AG04450 (cell line): ENCODE measurements at regions not wholly inside any gene's neighbourhood (a gene's known extent, or its start where the extent isn't known, plus 50 kb on each side); places are given as distances from the start of the nearest gene placed in this dataset.

Experiments used
- CTCF ChIA-PET: fragments of 300-600, 350-600 bp; formaldehyde crosslinking; extraction: SDS; loops from one replicate; lab custom pipeline; 2022; ENCODE audit warnings: antibody characterized with exemption, inconsistent platforms; lab: Charles Lee
- POLR2A ChIA-PET: fragments of 350-600 bp; formaldehyde crosslinking; extraction: SDS; loops from one replicate; lab custom pipeline; 2021; ENCODE audit warnings: antibody characterized with exemption, inconsistent platforms; lab: Yijun Ruan, JAX
- DNase-seq: peaks from one replicate; pipeline ENCODE4 v3.0.0-alpha.2; 2011; ENCODE audit warnings: low read depth, low spot score
- H3K27ac ChIP-seq: one replicate; pipeline ENCODE4 v1.5.1; 2012; ENCODE audit warnings: low read depth, low read length, control low read depth
- H3K27me3 ChIP-seq: one replicate; pipeline ENCODE4 v1.6.0; 2012; ENCODE audit warnings: low read length; ENCODE audit not compliant: control insufficient read depth, insufficient read depth
- H3K4me3 ChIP-seq: 2 replicates; pipeline ENCODE4 v1.5.1; 2011; ENCODE audit warnings: mild to moderate bottlenecking, low read depth, low read length, control low read depth
- H3K9me3 ChIP-seq: 2 replicates; pipeline ENCODE4 v1.5.1; 2012; ENCODE audit warnings: low read length; ENCODE audit not compliant: control insufficient read depth, insufficient read depth
- TF ChIP-seq, protein P1 (sequence below): IDR thresholded peaks from 2 replicates; pipeline ENCODE4 v1.5.1; 2011; ENCODE audit warnings: low read depth, low read length, control low read depth, inconsistent platforms

DNA sequence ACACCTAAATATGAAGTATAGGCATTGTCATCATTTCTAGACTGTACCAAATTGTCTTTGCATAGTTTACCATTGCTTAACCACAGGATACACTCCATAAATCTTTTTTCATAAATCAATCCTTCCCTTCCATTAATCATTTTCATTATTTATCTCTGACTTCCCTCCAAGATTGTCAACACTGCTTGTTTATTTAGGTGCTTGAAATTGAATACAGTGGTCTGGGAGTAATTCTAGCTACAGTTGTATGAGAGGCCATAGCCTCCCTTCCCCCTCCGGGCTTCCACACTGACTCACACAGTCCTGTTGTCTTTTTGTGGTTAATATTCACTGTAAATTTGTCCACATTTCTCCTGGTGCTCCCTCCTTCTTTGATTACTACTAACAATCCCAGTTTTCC lies 114.2 kb upstream of the ARID2 start:
- Histone ChIP-seq H3K4me3 (no peak overlapping the region), H3K9me3 (no peaks in the 10 kb centered on the region), H3K27me3 (no peaks in the 10 kb centered on the region), H3K27ac (no peak overlapping the region)
- DNase-seq: peak; percentile 27
- CTCF ChIA-PET: no interaction called here
- TF ChIP-seq, protein P1, sequence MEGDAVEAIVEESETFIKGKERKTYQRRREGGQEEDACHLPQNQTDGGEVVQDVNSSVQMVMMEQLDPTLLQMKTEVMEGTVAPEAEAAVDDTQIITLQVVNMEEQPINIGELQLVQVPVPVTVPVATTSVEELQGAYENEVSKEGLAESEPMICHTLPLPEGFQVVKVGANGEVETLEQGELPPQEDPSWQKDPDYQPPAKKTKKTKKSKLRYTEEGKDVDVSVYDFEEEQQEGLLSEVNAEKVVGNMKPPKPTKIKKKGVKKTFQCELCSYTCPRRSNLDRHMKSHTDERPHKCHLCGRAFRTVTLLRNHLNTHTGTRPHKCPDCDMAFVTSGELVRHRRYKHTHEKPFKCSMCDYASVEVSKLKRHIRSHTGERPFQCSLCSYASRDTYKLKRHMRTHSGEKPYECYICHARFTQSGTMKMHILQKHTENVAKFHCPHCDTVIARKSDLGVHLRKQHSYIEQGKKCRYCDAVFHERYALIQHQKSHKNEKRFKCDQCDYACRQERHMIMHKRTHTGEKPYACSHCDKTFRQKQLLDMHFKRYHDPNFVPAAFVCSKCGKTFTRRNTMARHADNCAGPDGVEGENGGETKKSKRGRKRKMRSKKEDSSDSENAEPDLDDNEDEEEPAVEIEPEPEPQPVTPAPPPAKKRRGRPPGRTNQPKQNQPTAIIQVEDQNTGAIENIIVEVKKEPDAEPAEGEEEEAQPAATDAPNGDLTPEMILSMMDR: no peak
- POLR2A ChIA-PET: no interaction called here

DNA sequence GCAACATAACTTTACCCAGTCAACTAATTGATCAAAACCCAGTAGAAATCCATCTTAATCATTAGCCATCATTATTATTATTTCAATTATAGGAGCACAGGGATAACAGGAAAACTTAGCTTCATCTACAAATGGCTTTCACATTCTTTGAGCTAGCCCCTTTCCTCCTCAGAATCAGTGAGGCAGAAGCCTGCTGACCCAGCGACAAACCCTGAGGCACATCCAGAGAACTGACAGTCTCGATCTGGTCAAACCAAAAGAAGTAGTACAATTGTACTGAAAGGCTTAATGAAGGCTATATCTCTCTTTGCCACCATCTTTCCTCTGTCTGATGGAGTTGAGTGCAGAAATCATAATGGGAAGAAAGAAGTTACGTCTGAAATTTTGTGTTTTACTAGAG lies 109.8 kb upstream of the ARID2 start:
- POLR2A ChIA-PET: no interaction called here
- TF ChIP-seq, protein P1: no peak
- Histone ChIP-seq H3K27me3 (peaks cover 5% of the 10 kb centered on the region), H3K27ac (no peak overlapping the region), H3K9me3 (no peaks in the 10 kb centered on the region), H3K4me3 (no peak overlapping the region)
- CTCF ChIA-PET: interaction anchor here (1.4 kb wide), 1 partner anchor 76 kb away, joined by 4 read pairs; no protein-coding TSS in a partner anchor
- DNase-seq: no peak

DNA sequence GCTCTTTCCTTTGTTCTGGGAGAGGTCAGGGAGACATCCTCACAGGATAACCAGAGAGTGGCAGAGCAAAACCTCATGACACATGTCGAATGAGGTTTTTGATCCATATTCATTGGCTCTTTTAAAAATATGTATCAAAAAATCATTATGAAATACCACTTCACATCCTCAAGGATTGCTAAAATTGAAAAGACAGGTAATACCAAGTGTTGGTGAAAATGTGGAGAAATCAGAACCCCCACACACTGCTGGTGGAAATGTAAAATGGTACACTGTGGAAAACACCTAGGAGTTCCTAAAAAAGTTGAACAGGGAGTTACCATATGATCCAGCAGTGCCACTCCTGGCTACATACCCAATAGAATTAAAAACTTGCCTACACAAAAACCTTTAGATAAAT lies 107.8 kb upstream of the ARID2 start:
- Histone ChIP-seq H3K27ac (no peak overlapping the region), H3K9me3 (no peaks in the 10 kb centered on the region), H3K27me3 (peaks cover 5% of the 10 kb centered on the region), H3K4me3 (no peak overlapping the region)
- no peak for DNase-seq
- ChIA-PET CTCF (no interaction called here), POLR2A (no interaction called here)
- TF ChIP-seq, protein P1: no peak

DNA sequence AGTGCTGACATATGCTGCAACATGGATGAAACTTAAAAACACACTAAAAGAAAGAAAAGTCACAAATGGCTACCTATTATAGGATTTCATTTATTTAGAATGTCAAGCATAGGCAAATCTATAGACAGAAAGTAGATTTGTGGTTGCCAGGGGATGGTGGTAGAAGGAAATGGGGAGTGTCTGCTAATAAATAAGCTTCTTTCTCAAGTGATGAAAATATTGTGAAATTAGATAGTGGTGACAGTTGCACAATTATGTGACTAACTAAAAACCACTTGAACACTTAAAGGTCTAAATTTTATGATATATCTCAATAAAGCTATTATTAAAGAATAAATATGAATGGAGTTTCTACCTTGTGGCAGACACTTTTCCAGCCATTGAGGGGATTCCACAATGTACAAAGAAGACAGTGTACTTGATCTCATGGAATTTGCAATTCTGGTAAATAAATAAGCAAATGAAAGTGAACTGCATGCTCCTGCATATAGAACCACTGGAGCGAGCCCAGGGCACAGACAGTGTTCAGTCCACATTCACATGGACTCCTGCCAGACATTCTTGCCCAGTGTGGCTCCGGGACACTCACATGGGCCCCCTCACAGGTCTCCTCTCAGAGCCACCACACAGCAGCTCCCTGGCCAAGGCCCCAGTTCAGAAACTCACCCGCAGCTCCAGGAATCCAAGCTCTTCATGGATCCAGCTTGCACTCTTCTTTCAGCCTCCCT lies 107.1 kb upstream of the ARID2 start:
- ChIA-PET CTCF (no interaction called here), POLR2A (no interaction called here)
- no peak for DNase-seq

DNA sequence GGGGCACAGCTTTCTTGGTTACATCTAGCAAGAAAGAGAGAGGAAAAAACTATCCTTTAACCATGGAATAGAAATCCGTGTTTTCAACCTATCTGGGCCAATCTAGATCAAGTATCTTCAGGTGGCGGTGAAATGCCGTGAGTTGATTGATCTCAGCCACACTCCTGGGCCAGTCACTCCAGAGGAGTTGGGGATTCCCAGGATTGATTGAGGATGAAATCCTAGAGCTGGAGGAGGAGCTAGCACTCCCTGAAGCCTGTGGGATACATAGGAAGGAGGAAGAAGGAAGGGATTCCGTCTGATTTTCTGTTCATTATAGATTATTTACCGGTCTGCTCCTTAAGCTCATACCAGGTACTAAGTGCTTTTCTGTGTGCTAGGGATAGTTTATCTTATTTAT lies 106.3 kb upstream of the ARID2 start:
- H3K27me3 ChIP-seq: peaks cover 10% of the 10 kb centered on the region
- no peak overlapping the region for H3K4me3 ChIP-seq
- DNase-seq: no peak
- ChIA-PET CTCF (no interaction called here), POLR2A (no interaction called here)
- H3K9me3 ChIP-seq: no peaks in the 10 kb centered on the region
- no peak overlapping the region for H3K27ac ChIP-seq
- TF ChIP-seq, protein P1: no peak

More for the DNA sequence above, 107.1 kb upstream of the ARID2 start:
- H3K4me3 ChIP-seq: no peak overlapping the region
- TF ChIP-seq, protein P1: no peak
- no peak overlapping the region for H3K27ac ChIP-seq
- peaks cover 7% of the 10 kb centered on the region for H3K27me3 ChIP-seq
- H3K9me3 ChIP-seq: no peaks in the 10 kb centered on the region
